ENCODE measurements at regions not wholly inside any gene's neighbourhood (a gene's known extent, or its start where the extent isn't known, plus 50 kb on each side); places are given as distances from the start of the nearest gene placed in this dataset.
"Not testable (repeated sequence)": the region's sequence is repeated elsewhere in the genome, so short reads cannot be mapped to it uniquely, and the experiment has no call there.

DNA sequence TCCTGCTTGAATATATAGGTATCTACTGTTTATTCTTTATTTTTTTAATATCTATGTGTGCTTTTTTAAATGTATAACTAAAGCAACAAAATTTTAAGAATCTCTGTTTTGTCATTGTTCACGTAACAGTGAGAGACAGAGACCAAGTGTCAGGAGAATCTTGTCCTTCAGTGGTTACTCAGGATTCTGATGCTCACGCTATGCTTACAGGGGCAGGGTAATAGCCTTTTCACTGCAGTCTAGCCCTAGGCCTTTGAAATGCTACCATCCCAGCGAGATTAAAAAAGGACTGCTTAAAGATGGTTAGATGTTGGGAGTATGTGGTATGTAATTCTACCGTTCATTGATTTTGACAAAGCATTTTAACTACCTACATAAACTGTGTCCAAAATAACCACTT lies 71.6 kb upstream of the EGFR start:
- H3K36me3 ChIP-seq = no peaks in the 10 kb centered on the region
- H3K27me3 ChIP-seq = no peaks in the 10 kb centered on the region
- no peaks in the 10 kb centered on the region for H3K9me3 ChIP-seq
- H3K4me1 ChIP-seq = no peaks in the 10 kb centered on the region
- ATAC-seq = no peak
- no peak overlapping the region for H3K4me3 ChIP-seq
- no peak overlapping the region for H3K27ac ChIP-seq
- intact Hi-C loops (cut with DNase I; ENCODE audit: low total_unique reads) (no loop called here), in situ Hi-C loops (cut with MboI; ENCODE audit: low sequenced_read_pairs in 4 of 4) (no loop called here)
- TF ChIP-seq POLR2A (IDR thresholded peaks at IDR 0.05) = no peak
- TF ChIP-seq, protein P1, sequence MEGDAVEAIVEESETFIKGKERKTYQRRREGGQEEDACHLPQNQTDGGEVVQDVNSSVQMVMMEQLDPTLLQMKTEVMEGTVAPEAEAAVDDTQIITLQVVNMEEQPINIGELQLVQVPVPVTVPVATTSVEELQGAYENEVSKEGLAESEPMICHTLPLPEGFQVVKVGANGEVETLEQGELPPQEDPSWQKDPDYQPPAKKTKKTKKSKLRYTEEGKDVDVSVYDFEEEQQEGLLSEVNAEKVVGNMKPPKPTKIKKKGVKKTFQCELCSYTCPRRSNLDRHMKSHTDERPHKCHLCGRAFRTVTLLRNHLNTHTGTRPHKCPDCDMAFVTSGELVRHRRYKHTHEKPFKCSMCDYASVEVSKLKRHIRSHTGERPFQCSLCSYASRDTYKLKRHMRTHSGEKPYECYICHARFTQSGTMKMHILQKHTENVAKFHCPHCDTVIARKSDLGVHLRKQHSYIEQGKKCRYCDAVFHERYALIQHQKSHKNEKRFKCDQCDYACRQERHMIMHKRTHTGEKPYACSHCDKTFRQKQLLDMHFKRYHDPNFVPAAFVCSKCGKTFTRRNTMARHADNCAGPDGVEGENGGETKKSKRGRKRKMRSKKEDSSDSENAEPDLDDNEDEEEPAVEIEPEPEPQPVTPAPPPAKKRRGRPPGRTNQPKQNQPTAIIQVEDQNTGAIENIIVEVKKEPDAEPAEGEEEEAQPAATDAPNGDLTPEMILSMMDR (IDR thresholded peaks at IDR 0.05 in 4 of 5, conservative IDR thresholded peaks at IDR 0.05 in 1 of 5) = no peak
- DNase-seq = no peak

DNA sequence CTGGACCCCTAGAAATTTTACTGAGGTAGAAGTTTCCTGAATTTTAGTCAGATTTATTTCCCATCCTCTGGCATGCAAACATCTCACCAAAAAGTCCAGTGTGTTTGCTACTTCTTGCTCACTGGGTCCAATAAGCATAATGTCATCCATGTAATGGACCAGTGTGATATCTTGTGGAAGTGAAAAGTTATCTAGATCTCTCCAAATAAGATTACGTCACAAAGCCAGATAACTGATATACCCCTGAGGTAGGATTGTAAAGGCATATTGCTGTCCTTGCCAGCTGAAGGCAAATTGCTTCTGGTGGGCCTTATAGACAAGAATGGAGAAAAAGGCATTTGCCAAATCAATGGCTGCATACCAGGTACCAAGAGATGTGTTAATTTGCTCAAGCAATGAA lies 69.3 kb upstream of the EGFR start:
- H3K27me3 ChIP-seq; H3K36me3 ChIP-seq; in situ Hi-C loops (cut with MboI; ENCODE audit: low sequenced_read_pairs in 4 of 4); H3K4me1 ChIP-seq; H3K9me3 ChIP-seq; intact Hi-C loops (cut with DNase I; ENCODE audit: low total_unique reads); DNase-seq; H3K27ac ChIP-seq; ATAC-seq; H3K4me3 ChIP-seq: not testable (repeated sequence)

DNA sequence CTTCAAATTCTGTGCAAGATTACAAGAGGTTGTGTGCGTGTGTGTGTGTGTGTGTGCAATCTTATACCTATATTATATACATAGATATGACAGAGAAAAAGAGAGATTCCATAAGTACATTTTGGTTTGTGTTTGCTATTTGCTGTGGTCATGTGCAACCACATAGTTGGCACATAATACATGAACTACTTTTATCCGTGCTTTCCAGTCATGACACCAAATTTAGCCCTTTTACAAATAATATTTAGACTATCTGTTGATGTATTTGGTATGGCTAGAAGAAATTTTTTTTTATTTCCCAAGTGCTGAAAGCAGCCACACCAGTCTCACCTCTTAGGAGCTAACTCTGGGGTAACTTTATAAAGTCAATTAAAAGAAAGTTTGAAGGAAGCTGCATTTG lies 63.5 kb upstream of the EGFR start:
- no peaks in the 10 kb centered on the region for H3K9me3 ChIP-seq
- no peak overlapping the region for H3K4me3 ChIP-seq
- intact Hi-C loops (cut with DNase I; ENCODE audit: low total_unique reads) (no loop called here), in situ Hi-C loops (cut with MboI; ENCODE audit: low sequenced_read_pairs in 4 of 4) (no loop called here)
- ATAC-seq (no peak), DNase-seq (no peak)
- peaks cover 0 to 8% (median 0%) of the 10 kb centered on the region in 3 donors for H3K27me3 ChIP-seq
- TF ChIP-seq, protein P1 (IDR thresholded peaks at IDR 0.05 in 4 of 5, conservative IDR thresholded peaks at IDR 0.05 in 1 of 5) = no peak
- TF ChIP-seq POLR2A (IDR thresholded peaks at IDR 0.05) = no peak
- H3K4me1 ChIP-seq = no peaks in the 10 kb centered on the region
- H3K27ac ChIP-seq = no peak overlapping the region
- no peaks in the 10 kb centered on the region for H3K36me3 ChIP-seq

DNA sequence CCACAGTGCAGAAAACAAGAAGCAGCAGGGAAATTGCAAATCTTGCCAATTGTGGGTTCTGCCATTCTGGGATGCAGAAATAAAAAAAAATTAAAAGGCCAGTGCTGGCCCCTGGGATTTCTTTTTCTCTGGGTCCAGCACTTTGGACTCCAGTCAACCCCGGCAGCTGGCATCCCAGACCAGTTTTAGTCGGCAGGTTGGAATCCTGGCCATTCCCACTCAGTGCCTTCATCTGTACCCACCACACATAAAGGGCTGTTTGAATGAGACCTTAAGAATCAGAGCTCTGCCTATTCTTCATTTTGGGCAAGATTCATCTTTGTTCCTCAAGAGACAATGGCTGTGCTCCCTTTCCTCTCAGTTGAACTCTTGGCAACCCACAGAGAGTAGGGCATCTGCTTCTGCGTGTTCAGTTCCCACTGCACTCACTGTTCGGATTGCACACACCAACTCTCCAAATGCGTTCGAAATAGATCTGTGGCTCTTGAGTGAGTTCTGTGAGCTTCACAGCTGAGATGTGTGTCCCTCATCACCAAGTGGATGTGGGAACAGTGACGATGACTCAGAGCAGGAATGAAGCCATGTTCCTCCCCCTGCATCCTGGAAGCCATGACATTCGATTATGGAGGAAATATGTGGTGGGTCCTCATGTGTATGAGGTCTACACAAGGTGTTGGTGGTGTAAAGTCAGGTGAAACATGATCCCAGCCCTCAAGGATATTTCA lies 63.0 kb upstream of the EGFR start:
- H3K36me3 ChIP-seq = no peaks in the 10 kb centered on the region
- no peak for DNase-seq
- in situ Hi-C loops (cut with MboI; ENCODE audit: low sequenced_read_pairs in 4 of 4) (no loop called here), intact Hi-C loops (cut with DNase I; ENCODE audit: low total_unique reads) (no loop called here)
- TF ChIP-seq POLR2A (IDR thresholded peaks at IDR 0.05) = no peak
- TF ChIP-seq, protein P1 (IDR thresholded peaks at IDR 0.05 in 4 of 5, conservative IDR thresholded peaks at IDR 0.05 in 1 of 5) = no peak
- no peak for ATAC-seq
- no peaks in the 10 kb centered on the region for H3K4me1 ChIP-seq
- H3K9me3 ChIP-seq = no peaks in the 10 kb centered on the region
- H3K27me3 ChIP-seq = peaks cover 0 to 8% (median 0%) of the 10 kb centered on the region in 3 donors
- no peak overlapping the region for H3K27ac ChIP-seq
- no peak overlapping the region for H3K4me3 ChIP-seq

DNA sequence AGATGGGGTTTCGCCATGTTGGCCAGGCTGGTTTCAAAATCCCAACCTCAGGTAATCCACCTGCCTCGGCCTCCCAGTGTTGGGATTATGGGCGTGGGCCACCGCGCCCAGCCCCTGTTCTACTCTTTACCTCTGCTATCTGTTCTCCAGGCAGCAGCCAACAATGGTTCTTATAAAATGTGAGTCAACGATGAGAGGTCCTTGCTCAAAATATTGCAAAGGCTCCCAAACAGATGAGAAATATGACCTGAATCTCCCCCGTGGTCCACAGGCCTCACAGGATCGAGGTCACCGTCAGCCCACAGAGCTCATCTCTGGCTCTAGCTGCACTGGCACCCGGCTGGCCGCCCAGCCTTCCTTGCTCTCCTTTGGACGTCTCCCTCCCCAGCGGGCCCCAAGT lies 62.0 kb upstream of the EGFR start:
- Histone ChIP-seq H3K36me3 (no peaks in the 10 kb centered on the region), H3K4me1 (no peaks in the 10 kb centered on the region), H3K9me3 (no peaks in the 10 kb centered on the region), H3K27me3 (peaks cover 0 to 8% (median 0%) of the 10 kb centered on the region in 3 donors), H3K4me3 (no peak overlapping the region), H3K27ac (no peak overlapping the region)
- TF ChIP-seq, protein P1 (IDR thresholded peaks at IDR 0.05 in 4 of 5, conservative IDR thresholded peaks at IDR 0.05 in 1 of 5) = no peak
- no peak for TF ChIP-seq POLR2A (IDR thresholded peaks at IDR 0.05)
- DNase-seq (no peak), ATAC-seq (no peak)
- intact Hi-C loops (cut with DNase I; ENCODE audit: low total_unique reads) = no loop called here
- in situ Hi-C loops (cut with MboI; ENCODE audit: low sequenced_read_pairs in 4 of 4) = no loop called here

Data from gastrocnemius medialis (tissue), 4 donors.